BLaER1 treated with 17β-estradiol and CSF1 and Interleukin-3, amounts not matched to agents 10 nM and 100 nM (cell line): ENCODE measurements at regions not wholly inside any gene's neighbourhood (a gene's known extent, or its start where the extent isn't known, plus 50 kb on each side); places are given as distances from the start of the nearest gene placed in this dataset.
A peak's percentile ranks its signal among the peaks of the same experiment; 100 is the strongest.

ENCODE experiments used
- H3K27ac ChIP-seq, 11 experiments: shearing (Covaris generic); formaldehyde crosslinking; 2 replicates each; pipeline ENCODE4 v1.8.1; 2022
- H3K27me3 ChIP-seq, 11 experiments: shearing (Covaris generic); formaldehyde crosslinking; 2 replicates each; pipeline ENCODE4 v1.8.1; 2022
- H3K36me3 ChIP-seq, 11 experiments: shearing (Covaris generic); formaldehyde crosslinking; 2 replicates each; pipeline ENCODE4 v1.8.1; 2022
- H3K4me1 ChIP-seq, 10 experiments: shearing (Covaris generic); formaldehyde crosslinking; 2 replicates each; pipeline ENCODE4 v1.8.1; 2022
- H3K4me2 ChIP-seq, 11 experiments: shearing (Covaris generic); formaldehyde crosslinking; 2 replicates each; pipeline ENCODE4 v1.8.1; 2022
- H3K4me3 ChIP-seq, 10 experiments: shearing (Covaris generic); formaldehyde crosslinking; 2 replicates each; pipeline ENCODE4 v1.8.1; 2022
- H3K9ac ChIP-seq, 11 experiments: shearing (Covaris generic); formaldehyde crosslinking; 2 replicates each; pipeline ENCODE4 v1.8.1; 2022
- H3K9me3 ChIP-seq, 11 experiments: shearing (Covaris generic); formaldehyde crosslinking; replicated peaks in 1 of 11; 2 replicates each; pipeline ENCODE4 v1.8.1; 2022
- H4K20me1 ChIP-seq, 11 experiments: shearing (Covaris generic); formaldehyde crosslinking; 2 replicates each; pipeline ENCODE4 v1.8.1; 2022
- Cebpa-rat ChIP-seq, 11 experiments: shearing (Covaris generic); IDR thresholded peaks; 2 replicates each; pipeline ENCODE4 v1.8.1; 2022

GRCh38 chr3:24678021-24678420 lies 183.4 kb upstream of the THRB start:
- H3K27me3 ChIP-seq: peaks cover 0 to 17% (median 0%) of the 10 kb centered on the region in 11 experiments; a peak in 4 of 22 replicates
- peaks cover 0 to 7% (median 0%) of the 10 kb centered on the region in 11 experiments; a peak in 2 of 22 replicates for H3K9me3 ChIP-seq
- peak overlapping the region in 10 of 11 experiments; percentile 51 to 98 (median 90); a peak in 21 of 22 replicates for H3K27ac ChIP-seq
- H3K9ac ChIP-seq: peak overlapping the region in 10 of 11 experiments; percentile 48 to 88 (median 78); a peak in 20 of 22 replicates
- peaks cover 24 to 77% (median 50%) of the 10 kb centered on the region in 10 experiments for H3K4me1 ChIP-seq
- H4K20me1 ChIP-seq: no peaks in the 10 kb centered on the region
- peak overlapping the region in 8 of 10 experiments; percentile 24 to 60 (median 43); a peak in 12 of 20 replicates for H3K4me3 ChIP-seq
- H3K4me2 ChIP-seq: peak overlapping the region; percentile 81 to 97 (median 93)
- TF ChIP-seq Cebpa-rat (IDR thresholded peaks at IDR 0.05): no peak
- H3K36me3 ChIP-seq: no peaks in the 10 kb centered on the region

DNA sequence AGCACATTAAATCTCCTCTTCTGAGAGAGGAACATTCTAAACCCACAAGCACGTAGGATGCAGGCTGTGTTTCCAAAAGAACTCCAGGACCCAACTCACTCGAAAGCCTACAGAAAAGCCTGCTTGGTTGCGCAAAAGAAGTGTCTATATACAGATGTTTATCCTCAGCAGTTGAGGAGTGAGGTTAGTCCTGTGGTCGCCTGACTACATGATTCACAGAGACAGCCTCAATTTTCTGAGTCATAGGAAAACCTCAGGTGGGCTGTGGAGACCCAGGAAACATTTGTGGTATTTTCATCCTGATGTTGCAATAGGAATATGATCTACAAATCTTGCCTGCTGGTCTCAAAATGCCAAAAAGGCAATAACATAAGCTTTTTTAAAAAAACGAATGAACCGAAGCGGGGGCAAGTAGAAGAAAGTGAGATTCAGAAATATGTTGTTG lies 183.8 kb upstream of the THRB start:
- peak; percentile 16 to 99 (median 98); a peak in 20 of 22 replicates for TF ChIP-seq Cebpa-rat (IDR thresholded peaks at IDR 0.05)
- Histone ChIP-seq H3K4me1 (peaks cover 24 to 81% (median 54%) of the 10 kb centered on the region in 10 experiments), H3K4me2 (peak overlapping the region; percentile 81 to 97 (median 93)), H3K9me3 (peaks cover 0 to 7% (median 0%) of the 10 kb centered on the region in 11 experiments; a peak in 2 of 22 replicates), H3K27ac (peak overlapping the region in 10 of 11 experiments; percentile 51 to 98 (median 90); a peak in 21 of 22 replicates), H3K36me3 (no peaks in the 10 kb centered on the region), H3K27me3 (peaks cover 0 to 17% (median 0%) of the 10 kb centered on the region in 11 experiments; a peak in 4 of 22 replicates), H4K20me1 (no peaks in the 10 kb centered on the region), H3K9ac (peak overlapping the region in 10 of 11 experiments; percentile 48 to 88 (median 78); a peak in 20 of 22 replicates), H3K4me3 (peak overlapping the region in 7 of 10 experiments; percentile 24 to 60 (median 41); a peak in 10 of 20 replicates)

DNA sequence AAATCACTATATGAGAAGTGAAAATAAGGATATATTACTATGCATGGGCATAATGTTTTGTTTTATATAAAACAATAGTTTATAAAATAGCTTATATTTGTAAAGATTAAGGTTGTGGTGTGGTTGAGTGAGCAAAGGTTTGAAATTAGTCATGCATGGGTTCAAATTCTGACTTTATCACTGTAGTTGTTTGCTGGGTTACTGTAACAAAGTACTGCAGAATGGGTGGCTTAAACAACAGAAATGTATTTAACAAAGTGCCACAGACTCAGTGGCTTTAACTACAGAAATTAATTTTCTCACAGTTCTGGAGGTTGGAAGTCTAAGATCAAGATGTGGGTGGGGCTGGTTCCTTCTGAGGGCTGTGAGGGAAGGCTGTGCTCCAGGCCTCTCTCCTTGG lies 184.8 kb upstream of the THRB start:
- Histone ChIP-seq H3K9me3 (peaks cover 0 to 7% (median 0%) of the 10 kb centered on the region in 11 experiments; a peak in 2 of 22 replicates), H3K9ac (peak overlapping the region in 8 of 11 experiments; percentile 60 to 85 (median 74); a peak in 15 of 22 replicates), H3K4me3 (no peak overlapping the region), H3K36me3 (no peaks in the 10 kb centered on the region), H3K4me1 (peaks cover 27 to 80% (median 58%) of the 10 kb centered on the region in 10 experiments), H3K27me3 (peaks cover 0 to 19% (median 0%) of the 10 kb centered on the region in 11 experiments; a peak in 6 of 22 replicates), H3K27ac (peak overlapping the region in 10 of 11 experiments; percentile 20 to 98 (median 90); a peak in 18 of 22 replicates), H4K20me1 (no peaks in the 10 kb centered on the region), H3K4me2 (peak overlapping the region; percentile 43 to 97 (median 69); a peak in 21 of 22 replicates)
- no peak for TF ChIP-seq Cebpa-rat (IDR thresholded peaks at IDR 0.05)

DNA sequence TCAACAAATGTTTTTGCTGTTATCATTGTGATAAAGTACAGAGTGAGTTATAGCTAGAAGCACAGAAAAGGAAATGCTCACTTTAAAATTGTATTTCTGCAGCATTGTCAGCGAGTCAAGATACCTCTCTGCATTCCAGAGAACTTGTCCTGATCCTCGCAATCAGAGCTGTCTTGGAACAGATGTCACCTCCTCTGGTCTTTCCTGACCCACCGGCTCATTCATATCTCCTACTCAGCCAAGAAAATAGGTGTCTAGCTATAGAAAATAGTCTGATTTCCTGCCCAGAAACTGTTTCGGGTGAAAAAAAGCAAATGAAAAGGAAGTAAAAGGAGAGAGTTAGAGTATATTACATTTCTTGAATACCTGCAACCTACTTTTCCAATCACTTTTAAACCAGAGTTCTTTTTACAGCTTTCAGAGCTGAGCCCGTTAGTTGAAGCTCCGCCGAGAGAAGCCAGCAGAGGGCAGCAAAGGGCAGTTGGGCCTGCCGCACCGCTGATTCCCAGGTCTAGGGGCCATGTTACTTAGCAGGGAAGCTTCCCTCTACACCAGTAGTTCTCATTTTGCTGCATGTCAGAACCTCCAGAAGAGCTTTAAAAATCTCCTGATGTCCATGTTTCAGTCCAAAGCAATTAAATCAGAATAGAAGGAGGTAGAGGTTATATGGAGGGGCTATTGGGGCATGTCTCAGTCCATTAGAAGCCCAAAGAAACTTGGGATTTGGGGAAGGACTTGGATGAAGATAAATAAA lies 185.7 kb upstream of the THRB start:
- Histone ChIP-seq H3K36me3 (no peaks in the 10 kb centered on the region), H3K4me3 (no peak overlapping the region), H4K20me1 (no peaks in the 10 kb centered on the region), H3K4me2 (peak overlapping the region in 7 of 11 experiments; percentile 54 to 97 (median 69); a peak in 13 of 22 replicates), H3K9me3 (peaks cover 0 to 7% (median 0%) of the 10 kb centered on the region in 11 experiments; a peak in 2 of 22 replicates), H3K9ac (peak overlapping the region in 4 of 11 experiments; percentile 9 to 76 (median 40); a peak in 3 of 22 replicates), H3K27me3 (peaks cover 0 to 23% (median 0%) of the 10 kb centered on the region in 11 experiments; a peak in 6 of 22 replicates), H3K27ac (peak overlapping the region in 9 of 11 experiments; percentile 80 to 98 (median 91); a peak in 16 of 22 replicates), H3K4me1 (peaks cover 33 to 83% (median 62%) of the 10 kb centered on the region in 10 experiments)
- no peak for TF ChIP-seq Cebpa-rat (IDR thresholded peaks at IDR 0.05)

DNA sequence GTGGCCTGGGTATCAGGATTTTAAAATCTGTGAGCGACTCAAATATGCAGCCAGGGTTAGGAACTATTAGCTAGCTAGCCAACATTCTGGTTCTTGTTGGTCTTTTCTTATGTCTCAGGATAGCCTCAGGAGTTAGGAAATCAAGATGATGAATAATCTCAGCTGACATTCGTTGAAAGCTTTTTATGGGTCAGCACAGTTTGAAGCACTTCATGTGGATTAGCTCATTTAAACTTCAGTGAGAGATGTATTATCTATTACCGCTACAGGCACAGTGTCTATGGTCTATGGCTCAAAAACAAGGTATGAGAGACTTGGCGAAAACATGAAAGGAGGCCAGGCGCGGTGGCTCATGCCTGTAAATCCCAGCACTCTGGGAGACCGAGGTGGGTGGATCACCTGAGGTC lies 187.5 kb upstream of the THRB start:
- Histone ChIP-seq H4K20me1 (no peaks in the 10 kb centered on the region), H3K36me3 (no peaks in the 10 kb centered on the region), H3K9ac (no peak overlapping the region), H3K4me2 (peak overlapping the region in 5 of 11 experiments; percentile 1 to 44 (median 9); a peak in 4 of 22 replicates), H3K27me3 (peaks cover 0 to 17% (median 0%) of the 10 kb centered on the region in 11 experiments; a peak in 6 of 22 replicates), H3K27ac (peak overlapping the region in 7 of 11 experiments; percentile 2 to 98 (median 84); a peak in 8 of 22 replicates), H3K4me1 (peaks cover 41 to 82% (median 64%) of the 10 kb centered on the region in 10 experiments), H3K4me3 (no peak overlapping the region), H3K9me3 (peaks cover 0 to 7% (median 0%) of the 10 kb centered on the region in 11 experiments; a peak in 2 of 22 replicates)
- TF ChIP-seq Cebpa-rat (IDR thresholded peaks at IDR 0.05): no peak

DNA sequence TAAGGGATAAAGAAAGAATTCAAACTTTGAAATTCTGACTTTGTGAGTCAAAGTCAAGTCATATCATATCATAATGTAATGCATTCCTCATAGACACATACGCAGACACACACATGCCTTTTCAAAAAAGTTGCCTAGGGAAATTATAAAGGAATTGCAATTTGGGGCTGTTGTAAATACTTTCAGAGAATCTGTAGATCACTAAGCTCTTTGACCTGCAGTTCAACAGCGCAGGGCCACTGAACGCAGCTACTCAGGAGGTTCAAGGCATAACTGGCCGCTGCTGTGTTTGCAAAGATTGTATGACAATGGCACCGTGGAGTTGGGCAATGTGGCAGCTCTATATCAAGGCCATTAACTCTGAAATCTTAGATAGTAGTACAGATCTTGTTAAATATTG lies 188.4 kb upstream of the THRB start:
- Histone ChIP-seq H3K4me2 (peak overlapping the region in 7 of 11 experiments; percentile 1 to 39 (median 17); a peak in 4 of 22 replicates), H3K27me3 (peaks cover 0 to 25% (median 0%) of the 10 kb centered on the region in 11 experiments; a peak in 6 of 22 replicates), H3K9me3 (peaks cover 0 to 7% (median 0%) of the 10 kb centered on the region in 11 experiments; a peak in 2 of 22 replicates), H3K4me1 (peaks cover 39 to 82% (median 64%) of the 10 kb centered on the region in 10 experiments), H3K36me3 (no peaks in the 10 kb centered on the region; a peak in 1 of 22 replicates), H3K27ac (peak overlapping the region in 3 of 11 experiments; percentile 18 to 26 (median 21); a peak in 3 of 22 replicates), H3K4me3 (no peak overlapping the region), H4K20me1 (no peaks in the 10 kb centered on the region), H3K9ac (no peak overlapping the region)
- TF ChIP-seq Cebpa-rat (IDR thresholded peaks at IDR 0.05): no peak

- TF ChIP-seq Cebpa-rat (IDR thresholded peaks at IDR 0.05): no peak
- Histone ChIP-seq H3K27me3 (peaks cover 0 to 28% (median 0%) of the 10 kb centered on the region in 11 experiments; a peak in 6 of 22 replicates), H3K9ac (no peak overlapping the region), H3K4me2 (peak overlapping the region in 9 of 11 experiments; percentile 1 to 49 (median 23); a peak in 9 of 22 replicates), H3K9me3 (peaks cover 0 to 7% (median 0%) of the 10 kb centered on the region in 11 experiments; a peak in 2 of 22 replicates), H4K20me1 (no peaks in the 10 kb centered on the region), H3K27ac (peak overlapping the region in 6 of 11 experiments; percentile 18 to 43 (median 38); a peak in 5 of 22 replicates), H3K36me3 (no peaks in the 10 kb centered on the region; a peak in 1 of 22 replicates), H3K4me1 (peaks cover 31 to 80% (median 68%) of the 10 kb centered on the region in 10 experiments), H3K4me3 (no peak overlapping the region)
Measured at GRCh38 chr3:24683633-24684384, 189.2 kb upstream of the THRB start.
